ENCODE measurements at regions not wholly inside any gene's neighbourhood (a gene's known extent, or its start where the extent isn't known, plus 50 kb on each side); places are given as distances from the start of the nearest gene placed in this dataset.

GRCh38 chr14:87529081-87529480 is 463.9 kb downstream of the GALC start:
- DNase-seq = no peak

GRCh38 chr14:87526731-87527130 is 466.3 kb downstream of the GALC start:
- DNase-seq = no peak

- no peak for DNase-seq
Observed at GRCh38 chr14:87524011-87524410, 469.0 kb downstream of the GALC start.

GRCh38 chr14:87522575-87522974 is 470.4 kb downstream of the GALC start:
- no peak for DNase-seq

GRCh38 chr14:87508333-87508732 is 484.6 kb downstream of the GALC start:
- no peak for DNase-seq

- DNase-seq = no peak
Observed at GRCh38 chr14:87503711-87504110, 489.3 kb downstream of the GALC start.

GRCh38 chr14:87497301-87497700 is 495.7 kb downstream of the GALC start:
- no peak for DNase-seq

- no peak for DNase-seq
Observed at GRCh38 chr14:87494010-87494409, 499.0 kb downstream of the GALC start.

GRCh38 chr14:87492561-87492960 is 500.4 kb downstream of the GALC start:
- DNase-seq = peak; percentile 3

- DNase-seq = no peak
Observed at GRCh38 chr14:87491816-87492215, 501.2 kb downstream of the GALC start.

- no peak for DNase-seq
Observed at GRCh38 chr14:87489196-87489819, 503.7 kb downstream of the GALC start.

- no peak for DNase-seq
Observed at GRCh38 chr14:87483271-87484260, 509.4 kb downstream of the GALC start.

GRCh38 chr14:87468531-87468930 is 524.5 kb downstream of the GALC start:
- no peak for DNase-seq

- no peak for DNase-seq
Observed at GRCh38 chr14:87467578-87467977, 525.4 kb downstream of the GALC start.

- no peak for DNase-seq
Observed at GRCh38 chr14:87465770-87466169, 527.2 kb downstream of the GALC start.

GRCh38 chr14:87461704-87462103 is 531.3 kb downstream of the GALC start:
- no peak for DNase-seq

GRCh38 chr14:87457720-87458119 is 535.3 kb downstream of the GALC start:
- no peak for DNase-seq

GRCh38 chr14:87450193-87450592 is 542.8 kb downstream of the GALC start:
- DNase-seq = no peak

GRCh38 chr14:87449016-87449415 is 544.0 kb downstream of the GALC start:
- no peak for DNase-seq

GRCh38 chr14:87443787-87444186 is 549.2 kb downstream of the GALC start:
- DNase-seq = no peak

GRCh38 chr14:87443039-87443438 is 549.9 kb downstream of the GALC start:
- no peak for DNase-seq

- DNase-seq = no peak
Observed at GRCh38 chr14:87437158-87437557, 555.8 kb downstream of the GALC start.

GRCh38 chr14:87434680-87435079 is 558.3 kb downstream of the GALC start:
- no peak for DNase-seq
